ENCODE measurements at regions not wholly inside any gene's neighbourhood (a gene's known extent, or its start where the extent isn't known, plus 50 kb on each side); places are given as distances from the start of the nearest gene placed in this dataset.
"Not testable (repeated sequence)": the region's sequence is repeated elsewhere in the genome, so short reads cannot be mapped to it uniquely, and the experiment has no call there.

DNA sequence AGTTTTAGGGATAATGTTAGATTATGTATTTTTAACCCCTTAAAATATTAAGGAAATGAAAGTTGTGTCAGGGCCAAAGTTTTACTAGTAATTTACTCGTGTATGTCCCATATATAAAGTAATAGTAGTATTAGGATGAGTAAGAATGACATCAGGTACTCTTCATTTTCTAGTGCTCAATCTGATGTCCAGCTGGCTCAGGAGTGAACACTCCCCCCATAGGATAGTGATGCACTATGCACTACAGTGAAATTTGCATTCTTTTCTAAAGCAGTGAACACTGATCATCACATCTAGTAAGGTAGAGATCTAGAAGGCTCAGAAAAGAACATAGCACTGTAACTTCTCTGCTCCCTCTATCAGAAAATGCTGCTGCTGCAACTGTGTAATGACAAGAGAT lies 409.7 kb downstream of the GLUD2 start:
- no peak for DNase-seq

DNA sequence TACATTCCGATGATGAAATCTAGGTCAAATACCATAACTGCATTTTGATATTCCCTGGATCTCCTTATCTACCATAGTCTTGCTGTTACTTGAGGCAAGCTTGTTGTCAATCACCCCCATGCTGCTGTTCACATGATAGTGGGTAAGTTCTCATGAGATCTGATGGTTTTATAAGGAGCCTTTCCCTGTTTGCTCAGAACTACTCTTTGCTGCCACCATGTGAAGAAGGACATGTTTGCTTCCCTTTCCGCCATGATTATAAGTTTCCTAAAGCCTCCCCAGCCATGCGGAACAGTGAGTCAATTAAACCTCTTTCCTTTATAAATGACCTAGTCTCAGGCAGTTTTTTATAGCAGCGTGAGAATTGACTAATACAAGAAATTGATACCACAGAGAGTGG lies 432.0 kb downstream of the GLUD2 start:
- DNase-seq: no peak

DNA sequence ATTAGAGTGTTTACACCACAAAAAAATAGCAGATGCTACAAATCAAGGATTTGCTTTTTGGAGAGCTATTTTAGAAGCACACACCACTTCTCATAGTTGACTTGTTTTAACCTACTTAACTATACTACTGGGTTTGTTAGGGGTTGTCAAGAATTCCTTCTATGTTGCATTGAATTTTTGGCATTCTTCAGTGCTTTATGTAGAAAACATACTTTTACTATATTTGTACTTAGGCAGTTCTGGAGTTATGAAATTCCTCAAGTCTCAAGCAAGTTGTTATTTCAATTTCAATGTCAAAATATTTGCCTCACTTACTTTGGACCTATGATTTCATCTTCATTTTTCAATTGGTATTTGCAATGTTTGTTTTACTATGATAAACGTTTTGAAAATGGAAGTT lies 449.6 kb downstream of the GLUD2 start:
- no peak for DNase-seq

DNA sequence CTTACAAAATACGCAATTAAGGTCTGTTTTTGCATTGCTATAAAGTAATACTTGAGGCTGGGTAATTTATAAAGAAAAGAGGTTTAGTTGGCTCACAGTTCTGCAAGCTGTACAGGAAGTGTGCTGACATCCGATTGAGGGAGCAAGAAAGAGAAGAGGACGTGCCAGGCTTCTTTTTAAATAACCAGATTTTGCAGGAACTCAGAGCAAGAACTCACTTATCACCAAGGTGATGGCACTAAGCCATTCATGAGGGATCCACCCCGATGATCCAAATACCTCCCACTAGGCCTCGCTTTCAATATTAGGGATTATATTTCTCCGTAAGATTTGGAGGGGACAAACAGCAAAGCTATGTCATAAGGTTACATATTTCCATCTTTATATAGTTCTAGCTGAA lies 456.7 kb downstream of the GLUD2 start:
- DNase-seq: no peak

DNA sequence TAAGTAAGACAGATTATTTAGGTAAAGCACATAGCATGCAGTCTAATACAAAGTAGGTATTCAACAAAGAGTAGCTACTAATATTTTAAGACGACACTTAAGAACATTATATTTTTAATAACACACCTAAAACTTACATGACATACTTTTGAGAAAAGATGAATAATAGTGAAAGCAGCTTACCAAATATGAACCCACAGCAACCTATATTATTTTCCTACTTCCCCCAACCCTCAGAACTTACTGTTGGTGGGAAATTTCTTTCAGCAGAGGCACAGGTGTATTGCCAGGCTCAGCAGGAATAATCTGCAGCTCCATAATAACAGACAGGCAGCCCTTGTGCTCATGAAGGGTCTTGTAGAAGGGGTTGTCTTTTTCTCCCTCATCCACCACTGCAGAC lies 498.9 kb downstream of the GLUD2 start:
- DNase-seq: no peak

DNA sequence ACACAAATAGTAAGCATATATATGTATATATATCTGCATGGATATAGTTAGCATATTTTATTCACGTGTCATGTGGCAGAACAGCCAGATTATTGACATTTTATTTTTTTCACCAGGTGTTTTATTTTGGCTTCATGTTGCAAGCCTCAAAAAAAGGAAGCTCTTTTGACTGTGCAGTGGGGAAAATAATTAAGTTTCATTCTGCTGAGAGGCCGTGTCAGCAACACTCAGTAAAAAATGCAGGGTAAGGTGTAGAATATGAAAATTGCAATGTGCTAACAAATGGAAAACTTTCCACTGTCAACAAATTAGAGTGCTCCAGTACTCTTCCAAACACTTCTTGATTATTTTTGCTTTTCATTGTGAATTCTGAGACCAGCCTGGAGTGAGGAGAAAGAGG lies 511.5 kb downstream of the GLUD2 start:
- no peak for DNase-seq

DNA sequence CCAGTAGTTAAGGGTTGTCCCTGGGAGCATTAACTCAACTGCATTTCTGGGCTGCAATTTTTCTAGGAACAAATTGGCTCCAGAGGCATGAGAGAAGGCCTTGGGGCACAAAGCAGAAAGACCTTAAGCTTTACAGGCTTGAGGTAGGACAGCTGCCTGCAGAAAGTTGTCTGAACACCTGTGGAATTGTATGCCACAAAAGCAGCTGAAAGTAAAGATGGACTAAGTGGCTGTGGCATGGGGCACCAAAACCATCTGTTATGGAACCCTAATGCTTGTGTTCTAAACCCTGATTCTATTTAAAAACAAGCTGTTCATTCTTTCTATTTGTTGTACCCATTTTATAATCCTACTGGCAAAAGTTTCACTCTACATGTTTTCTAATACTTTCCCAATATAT lies 515.2 kb downstream of the GLUD2 start:
- DNase-seq: no peak

DNA sequence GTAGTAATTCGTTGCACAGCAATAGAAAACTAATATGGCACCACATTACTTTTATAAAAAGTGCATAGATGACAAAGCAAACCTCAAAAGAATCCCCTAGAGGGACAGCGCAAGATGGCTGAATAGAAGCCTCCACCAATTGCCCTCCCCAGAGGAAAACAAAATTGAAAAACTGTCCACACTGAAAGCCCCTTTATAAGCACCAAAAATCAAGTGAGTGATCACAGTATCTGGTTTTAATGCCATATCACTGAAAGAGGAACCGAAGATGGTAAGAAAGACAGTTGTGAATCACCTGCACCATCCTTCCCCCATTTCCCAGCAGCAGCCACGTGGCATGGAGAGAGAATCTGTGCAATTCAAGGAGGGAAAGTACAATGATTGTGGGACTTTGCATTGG lies 522.2 kb downstream of the GLUD2 start:
- DNase-seq: no peak

DNA sequence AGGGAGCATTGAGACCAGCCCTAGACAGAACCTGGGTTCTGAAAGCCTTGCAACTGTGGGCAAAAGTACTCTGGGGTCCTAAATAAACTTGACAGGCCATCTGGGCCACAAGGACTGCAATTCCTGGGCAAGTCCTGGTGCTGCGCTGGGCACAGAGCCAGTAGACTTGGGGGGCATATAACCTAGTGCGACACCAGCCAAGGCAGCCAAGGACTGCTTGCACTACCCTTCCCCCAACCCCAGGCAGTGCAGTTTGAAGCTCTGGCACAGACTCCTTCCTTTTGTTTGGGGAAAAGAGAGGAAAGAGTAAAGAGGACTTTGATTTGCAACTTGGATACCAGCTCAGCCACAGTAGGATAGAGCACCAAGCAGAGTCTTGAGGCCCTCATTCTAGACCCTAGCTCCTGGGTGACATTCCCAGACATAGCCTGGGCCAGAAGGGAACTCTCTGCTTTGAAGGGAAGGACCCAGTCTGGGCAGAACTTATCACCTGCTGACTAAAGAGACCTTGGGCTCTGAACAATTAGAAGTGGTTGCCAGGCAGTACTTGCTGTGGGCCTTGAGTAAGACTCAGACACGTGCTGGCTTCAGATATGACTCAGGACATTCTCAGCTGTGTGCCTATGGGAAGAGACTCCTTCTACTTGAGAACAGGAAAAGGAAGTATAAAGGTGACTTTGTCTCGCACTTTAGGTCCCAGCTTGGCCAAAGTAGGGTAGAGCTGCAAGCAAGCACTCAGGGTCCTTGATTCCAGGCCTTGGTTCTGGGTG lies 522.8 kb downstream of the GLUD2 start:
- DNase-seq: no peak

DNA sequence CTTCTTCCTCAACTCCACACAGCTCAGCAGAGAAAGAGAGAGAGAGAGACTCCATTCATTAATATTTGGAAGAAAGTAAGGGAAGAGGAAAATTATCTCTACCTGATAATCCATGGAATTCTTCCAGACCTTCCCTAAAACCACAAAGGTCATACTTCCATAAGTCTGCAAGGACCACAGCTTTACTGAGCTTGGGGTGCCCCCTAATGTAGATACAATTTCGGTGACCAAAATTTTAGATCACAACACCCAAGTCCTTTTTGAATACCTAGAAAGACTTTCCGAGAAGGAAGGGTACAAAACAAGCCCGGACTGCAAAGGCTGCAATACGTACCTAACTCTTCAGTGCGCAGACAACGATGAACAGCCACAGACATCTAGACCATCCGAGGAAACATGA lies 523.9 kb downstream of the GLUD2 start:
- DNase-seq: no peak

DNA sequence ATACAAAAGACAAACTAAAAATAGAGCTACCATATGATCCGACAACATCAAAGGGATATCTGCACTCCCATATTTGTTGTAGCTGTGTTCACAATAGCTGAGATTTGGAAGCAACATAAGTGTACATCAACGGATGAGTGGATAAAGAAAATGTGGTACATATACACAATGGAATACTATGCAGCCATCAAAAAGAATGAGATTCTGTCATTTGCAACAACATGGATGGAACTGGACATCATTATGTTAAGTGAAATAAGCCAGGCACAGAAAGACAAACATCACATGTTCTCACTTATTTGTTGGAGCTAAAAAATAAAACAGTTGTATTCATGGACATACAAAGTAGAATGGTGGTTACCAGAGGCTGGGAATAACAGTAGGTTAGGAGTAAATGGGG lies 527.0 kb downstream of the GLUD2 start:
- DNase-seq: not testable (repeated sequence)

DNA sequence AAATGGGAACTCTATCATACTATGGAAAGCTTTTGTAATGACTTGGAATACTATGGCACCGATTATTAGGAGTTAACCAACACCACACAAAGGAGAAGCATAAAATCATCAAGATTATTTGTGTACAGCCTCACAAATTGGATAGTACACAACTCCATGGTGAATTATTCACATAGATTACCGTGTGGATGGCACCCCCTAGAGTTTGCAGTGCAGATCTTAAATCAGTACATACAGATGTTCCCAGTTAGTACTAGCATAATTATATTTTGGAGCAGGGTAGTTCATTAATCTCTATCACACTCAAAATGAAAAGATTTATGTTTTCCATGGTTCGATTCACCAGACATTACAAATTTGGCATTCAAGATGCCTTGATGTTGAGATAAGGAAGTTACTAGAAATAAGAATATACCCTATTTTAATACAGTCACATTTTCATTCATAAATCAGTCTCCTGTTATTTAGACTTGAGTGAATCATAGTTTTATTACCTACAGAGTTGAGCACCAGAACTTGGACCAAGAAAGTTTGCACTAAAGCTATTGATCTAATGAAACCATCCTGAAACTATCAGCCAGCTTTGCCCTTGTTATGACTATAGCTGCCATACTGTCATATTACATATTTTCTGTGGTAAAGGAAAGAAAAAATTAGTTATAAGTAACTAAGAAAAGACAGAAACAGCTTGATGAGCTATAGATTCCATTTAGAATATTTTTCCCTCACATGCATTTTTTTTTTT lies 531.8 kb downstream of the GLUD2 start:
- DNase-seq: no peak

DNA sequence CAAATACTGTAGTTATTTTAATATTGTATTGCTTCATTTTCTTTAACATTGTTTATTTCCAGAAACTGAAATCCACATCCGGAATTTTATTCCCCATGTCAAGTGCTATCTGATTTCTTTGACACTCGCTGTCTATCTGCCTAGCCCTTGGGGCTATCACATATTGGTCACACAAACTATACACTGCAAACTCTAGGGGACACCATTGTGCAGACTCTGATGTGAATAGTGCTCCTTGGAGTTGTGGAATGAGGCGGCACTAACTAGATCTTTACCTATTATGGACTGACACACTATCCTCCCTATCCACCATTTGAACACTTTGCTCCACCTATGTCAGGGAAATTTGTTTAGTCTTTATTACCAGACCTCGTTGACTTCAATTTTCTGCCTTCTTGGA lies 534.5 kb downstream of the GLUD2 start:
- no peak for DNase-seq

DNA sequence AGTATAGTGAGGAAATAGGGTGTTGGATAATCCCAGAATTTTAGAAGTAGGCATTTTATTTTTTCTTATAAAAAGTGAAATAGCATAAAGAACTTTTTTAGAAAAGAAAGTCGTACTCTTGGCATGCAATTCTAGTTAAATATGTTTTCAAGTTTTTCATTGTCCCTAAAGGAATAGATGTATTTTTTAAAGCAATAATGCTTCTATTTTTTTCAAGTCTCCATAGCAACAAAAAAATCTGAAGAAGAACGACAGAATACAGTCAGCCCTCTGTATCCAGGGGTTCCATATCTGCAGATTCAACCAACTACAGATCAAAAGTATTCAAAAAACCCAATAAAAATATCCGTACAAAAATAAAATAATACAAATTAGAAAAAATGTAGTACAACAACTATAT lies 538.2 kb downstream of the GLUD2 start:
- no peak for DNase-seq

DNA sequence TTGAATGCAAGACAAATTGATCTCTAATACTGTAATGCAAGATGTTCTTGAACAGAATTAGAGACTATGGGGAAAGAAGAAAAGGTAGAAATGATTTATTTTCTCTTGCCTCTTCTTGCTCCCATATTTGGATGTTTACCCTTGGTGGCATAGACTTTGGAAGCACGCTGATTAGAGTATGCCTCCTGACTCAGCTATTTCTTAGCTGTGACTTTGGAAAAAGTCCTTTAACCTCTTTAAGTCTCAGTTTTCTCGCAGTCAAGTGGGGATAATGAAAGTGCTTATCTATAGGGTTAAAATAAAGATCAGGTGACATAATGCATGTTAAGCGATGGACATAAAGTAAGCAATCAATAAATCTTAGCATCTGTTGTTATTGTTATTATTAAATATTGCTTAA lies 545.5 kb downstream of the GLUD2 start:
- DNase-seq: no peak

DNA sequence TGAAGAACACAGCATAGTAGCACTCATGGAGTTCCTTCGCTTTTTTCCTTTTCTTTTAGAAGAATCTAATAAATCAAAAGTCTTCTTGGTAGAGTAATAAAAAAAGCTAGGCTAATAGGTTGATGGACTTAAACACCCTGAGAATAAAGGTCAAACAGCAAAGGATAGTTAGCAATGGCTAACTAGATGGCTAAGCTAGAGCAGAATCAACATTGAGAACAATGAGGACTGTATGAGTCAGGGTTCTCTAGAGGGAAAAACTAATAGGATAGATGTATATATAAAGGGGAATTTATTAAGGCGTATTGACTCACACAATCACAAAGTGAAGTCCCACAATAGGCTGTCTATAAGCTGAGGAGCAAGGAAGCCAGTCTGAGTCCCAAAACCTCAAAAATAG lies 550.9 kb downstream of the GLUD2 start:
- DNase-seq: no peak

DNA sequence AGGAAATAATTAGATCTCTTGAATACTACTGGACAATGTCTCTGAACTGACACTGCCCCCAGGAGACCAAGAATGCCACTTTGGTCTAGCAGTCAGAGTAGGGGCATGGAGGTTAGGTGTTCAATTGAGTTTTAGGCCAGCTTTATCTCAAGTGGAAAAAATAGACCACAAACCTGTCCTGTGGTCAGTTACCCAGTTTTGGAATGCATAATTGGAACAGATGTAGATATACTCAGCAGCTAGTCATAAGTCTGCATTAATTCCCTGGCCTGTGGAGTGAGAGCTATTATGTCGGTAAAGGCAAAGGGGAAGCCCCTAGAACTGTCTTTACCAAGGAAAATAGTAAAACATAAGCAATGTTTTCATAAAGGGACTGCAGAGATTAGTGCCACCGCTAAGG lies 587.7 kb downstream of the GLUD2 start:
- no peak for DNase-seq

DNA sequence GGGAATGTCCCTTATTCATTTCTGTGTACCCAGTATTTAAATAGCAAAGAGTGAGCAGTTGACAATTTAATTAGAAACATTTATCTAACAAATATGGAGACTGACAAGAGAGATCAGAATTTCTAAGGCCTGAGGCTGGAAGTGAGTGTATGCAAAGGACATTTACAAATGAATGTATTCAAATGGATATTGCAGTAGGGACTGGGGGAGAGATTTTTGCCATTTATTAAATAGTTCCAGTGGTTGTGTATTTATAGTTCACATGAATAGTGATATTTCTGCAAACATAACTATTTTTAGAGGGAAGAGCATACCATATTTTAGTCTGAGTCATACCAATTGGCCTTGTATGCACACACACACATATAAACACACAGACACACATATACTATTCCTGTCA lies 592.4 kb downstream of the GLUD2 start:
- no peak for DNase-seq

DNA sequence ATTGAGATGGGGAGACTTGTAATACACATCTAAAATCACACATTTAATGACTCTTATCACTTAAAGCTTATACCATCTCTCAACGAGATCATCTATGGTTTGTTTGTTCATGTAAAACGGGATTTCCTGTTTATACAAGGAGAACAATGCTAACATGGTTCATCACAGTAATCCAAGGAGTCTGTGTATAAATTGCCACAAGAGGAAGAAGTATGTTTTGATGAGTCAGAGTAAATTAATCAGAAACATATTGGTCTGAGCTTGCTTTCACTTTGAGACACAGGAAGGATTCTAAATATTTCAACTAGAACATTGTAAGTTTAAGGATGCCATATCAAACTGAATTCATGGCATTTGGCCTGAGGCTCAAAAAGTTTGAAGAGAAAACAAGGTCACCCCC lies 594.1 kb downstream of the GLUD2 start:
- DNase-seq: no peak

DNA sequence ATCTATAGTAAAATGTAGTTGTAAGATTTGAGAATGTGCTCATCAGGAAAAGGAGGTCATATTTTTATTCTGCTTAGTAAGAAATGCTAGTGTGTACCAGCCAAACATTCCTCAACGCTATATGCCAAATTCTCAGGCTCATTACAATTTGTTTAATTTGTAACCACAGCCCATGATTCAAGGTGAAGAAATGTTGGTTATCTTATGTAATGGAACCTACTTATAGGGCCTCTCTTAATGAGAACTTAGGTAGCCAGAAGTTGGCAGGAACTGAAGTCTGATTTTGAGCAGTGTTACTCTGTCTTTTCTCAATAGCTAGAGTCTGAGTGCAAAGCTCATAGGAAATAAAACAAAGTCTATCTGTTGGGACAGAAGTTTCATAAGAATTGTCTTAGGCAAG lies 595.0 kb downstream of the GLUD2 start:
- no peak for DNase-seq

DNA sequence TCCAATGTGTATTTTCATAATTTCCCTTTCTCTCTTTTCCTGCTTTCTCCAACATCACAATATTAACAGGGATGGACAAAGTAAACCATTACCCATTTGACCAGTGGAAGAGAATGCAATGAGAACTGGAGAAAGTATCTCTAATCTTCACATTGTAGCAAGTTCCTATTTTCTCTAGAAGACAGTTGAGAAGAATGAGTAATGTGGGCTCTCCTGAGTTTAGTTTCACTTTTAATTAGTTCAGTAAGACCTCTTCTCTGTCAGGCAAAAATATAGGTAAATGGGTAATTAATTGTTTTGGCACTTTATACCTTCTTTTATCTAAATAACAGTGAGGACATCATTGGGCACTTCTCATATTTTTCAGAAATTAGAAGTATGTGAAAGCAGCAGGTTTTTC lies 602.0 kb downstream of the GLUD2 start:
- no peak for DNase-seq

DNA sequence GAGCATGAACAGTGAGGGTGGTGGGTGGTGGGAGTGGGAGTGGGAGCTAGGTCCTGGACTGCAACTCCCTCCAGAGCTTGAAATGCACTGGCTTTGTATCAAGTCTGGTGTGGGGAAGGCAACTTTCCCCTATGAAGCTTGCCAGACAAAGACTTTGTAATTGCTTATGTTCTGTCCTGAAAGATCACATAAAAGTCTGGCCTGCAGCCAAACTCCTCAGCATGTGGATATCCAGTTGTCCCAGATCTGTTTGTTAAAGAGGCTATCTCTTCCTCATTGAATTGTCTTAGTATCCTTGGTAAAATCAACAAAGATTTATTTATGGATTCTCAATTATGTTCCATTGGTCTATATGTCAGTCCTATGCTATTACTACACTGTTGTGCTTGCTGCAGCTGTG lies 607.9 kb downstream of the GLUD2 start:
- DNase-seq: no peak

DNA sequence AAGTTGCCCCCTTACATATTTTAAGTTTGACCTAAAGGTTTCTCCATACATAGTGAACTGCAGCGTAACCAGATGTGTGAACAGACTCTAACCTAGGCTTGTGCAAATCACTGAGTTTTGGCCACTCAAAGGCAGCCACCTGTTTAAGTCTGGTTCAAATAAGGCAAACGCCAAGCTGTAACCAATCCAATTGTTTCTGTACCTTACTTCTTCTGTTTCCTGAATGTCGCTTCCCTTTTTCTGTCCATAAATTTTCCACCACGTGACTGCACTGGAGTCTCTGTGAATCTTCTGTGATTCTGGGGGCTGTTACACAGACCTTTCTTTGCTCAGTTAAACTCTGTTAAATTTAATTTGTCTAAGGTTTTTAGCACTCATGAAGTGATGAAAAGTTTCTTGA lies 618.8 kb downstream of the GLUD2 start:
- DNase-seq: no peak

DNA sequence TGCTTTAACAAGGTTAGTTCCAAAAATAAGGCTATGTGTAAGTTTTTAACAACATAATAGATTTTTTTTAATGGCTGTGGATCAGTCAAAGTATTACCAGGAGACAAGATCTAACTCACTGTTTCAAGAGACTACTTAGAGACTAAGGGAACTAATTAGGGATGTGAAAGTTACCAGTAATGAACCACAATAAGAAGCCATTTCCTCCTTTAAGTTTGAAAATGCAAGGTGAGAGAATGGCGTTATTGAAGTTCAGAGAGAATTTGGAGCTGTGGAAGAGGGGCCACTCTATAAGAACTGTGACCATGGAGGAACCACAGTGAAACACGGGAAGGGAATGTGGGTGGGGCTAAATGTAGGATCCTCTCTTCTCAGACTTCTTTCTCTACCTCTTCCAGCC lies 624.2 kb downstream of the GLUD2 start:
- DNase-seq: no peak

DNA sequence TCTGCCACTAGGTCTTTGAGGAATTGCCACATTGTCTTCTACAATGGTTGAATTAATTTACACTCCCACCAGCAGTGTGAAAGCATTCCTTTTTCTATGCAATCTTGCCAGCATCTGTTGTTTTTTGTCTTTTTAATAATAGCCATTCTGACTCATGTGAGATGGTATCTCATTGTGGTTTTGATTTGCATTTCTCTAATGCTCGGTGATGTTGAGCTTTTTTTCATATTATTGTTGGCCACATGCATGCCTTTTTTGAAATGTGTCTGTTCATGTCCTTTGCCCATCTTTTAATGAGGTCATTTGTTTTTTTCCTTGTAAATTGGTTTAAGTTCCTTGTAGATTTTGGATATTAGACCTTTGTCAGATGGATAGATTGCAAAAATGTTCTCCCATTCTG lies 661.8 kb downstream of the GLUD2 start:
- DNase-seq: not testable (repeated sequence)
